ENCODE measurements at regions not wholly inside any gene's neighbourhood (a gene's known extent, or its start where the extent isn't known, plus 50 kb on each side); places are given as distances from the start of the nearest gene placed in this dataset.
"Not testable (repeated sequence)": the region's sequence is repeated elsewhere in the genome, so short reads cannot be mapped to it uniquely, and the experiment has no call there.

- H3K27me3 ChIP-seq: no peaks in the 10 kb centered on the region
- no peak for DNase-seq (ENCODE audit: low spot score)
- no peak for TF ChIP-seq CTCF (IDR thresholded peaks at IDR 0.05)
- no peaks in the 10 kb centered on the region for H3K36me3 ChIP-seq
- no peak overlapping the region for H3K4me3 ChIP-seq
- H3K9me3 ChIP-seq: no peaks in the 10 kb centered on the region
- H3K27ac ChIP-seq: no peak overlapping the region
- no peaks in the 10 kb centered on the region for H3K4me1 ChIP-seq
These were observed 75.7 kb upstream of the IRX4 start for GRCh38 chr5:1958211-1959010.

DNA sequence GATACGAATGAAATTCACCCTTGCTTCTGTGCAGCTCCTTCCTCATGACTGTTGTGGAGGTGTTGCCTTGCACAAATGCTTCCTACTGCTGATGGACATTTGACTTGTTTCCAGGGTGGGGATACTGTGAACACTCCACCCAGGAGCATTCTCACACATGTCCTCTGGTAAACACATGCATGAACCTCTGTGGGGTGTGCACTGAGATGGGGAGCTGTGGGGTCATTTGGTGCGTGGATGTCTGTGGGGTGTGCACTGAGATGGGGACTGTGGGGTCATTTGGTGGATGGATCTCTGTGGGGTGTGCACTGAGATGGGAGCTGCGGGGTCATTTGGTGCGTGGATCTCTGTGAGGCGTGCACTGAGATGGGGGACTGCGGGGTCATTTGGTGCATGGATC lies 72.9 kb upstream of the IRX4 start:
- Histone ChIP-seq H3K4me1 (no peaks in the 10 kb centered on the region), H3K27me3 (no peaks in the 10 kb centered on the region), H3K4me3 (no peak overlapping the region), H3K27ac (no peak overlapping the region), H3K9me3 (no peaks in the 10 kb centered on the region), H3K36me3 (no peaks in the 10 kb centered on the region)
- TF ChIP-seq CTCF (IDR thresholded peaks at IDR 0.05): no peak
- no peak for DNase-seq (ENCODE audit: low spot score)

DNA sequence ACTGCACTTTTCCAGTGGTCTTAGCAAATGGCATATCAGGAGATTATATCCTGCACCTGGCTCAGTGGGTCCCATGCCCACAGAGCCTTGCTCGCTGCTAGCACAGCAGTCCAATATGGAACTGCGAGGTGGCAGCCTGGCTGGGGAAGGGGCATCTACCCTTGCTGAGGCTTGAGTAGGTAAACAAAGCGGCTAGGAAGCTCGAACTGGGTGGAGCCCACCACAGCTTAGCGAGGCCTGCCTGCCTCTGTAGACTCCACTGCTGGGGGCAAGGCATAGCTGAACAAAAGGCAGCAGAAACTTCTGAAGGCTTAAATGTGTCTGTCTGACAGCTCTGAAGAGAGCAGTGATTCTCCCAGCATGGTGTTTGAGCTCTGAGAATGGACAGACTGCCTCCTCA lies 71.0 kb upstream of the IRX4 start:
- not testable (repeated sequence) for DNase-seq (ENCODE audit: low spot score); H3K9me3 ChIP-seq; H3K4me3 ChIP-seq; H3K36me3 ChIP-seq; H3K27ac ChIP-seq; H3K27me3 ChIP-seq
- H3K4me1 ChIP-seq: peaks cover 0 to 13% of the 10 kb centered on the region in 2 donors

- no peak overlapping the region for H3K27ac ChIP-seq
- no peak for DNase-seq (ENCODE audit: low spot score)
- peaks cover 0 to 24% of the 10 kb centered on the region in 2 donors for H3K4me1 ChIP-seq
- no peak overlapping the region for H3K4me3 ChIP-seq
- no peaks in the 10 kb centered on the region for H3K36me3 ChIP-seq
- no peaks in the 10 kb centered on the region for H3K27me3 ChIP-seq
- no peak for TF ChIP-seq CTCF (IDR thresholded peaks at IDR 0.05)
- no peaks in the 10 kb centered on the region for H3K9me3 ChIP-seq
These were observed 69.8 kb upstream of the IRX4 start for GRCh38 chr5:1952444-1953099.

DNA sequence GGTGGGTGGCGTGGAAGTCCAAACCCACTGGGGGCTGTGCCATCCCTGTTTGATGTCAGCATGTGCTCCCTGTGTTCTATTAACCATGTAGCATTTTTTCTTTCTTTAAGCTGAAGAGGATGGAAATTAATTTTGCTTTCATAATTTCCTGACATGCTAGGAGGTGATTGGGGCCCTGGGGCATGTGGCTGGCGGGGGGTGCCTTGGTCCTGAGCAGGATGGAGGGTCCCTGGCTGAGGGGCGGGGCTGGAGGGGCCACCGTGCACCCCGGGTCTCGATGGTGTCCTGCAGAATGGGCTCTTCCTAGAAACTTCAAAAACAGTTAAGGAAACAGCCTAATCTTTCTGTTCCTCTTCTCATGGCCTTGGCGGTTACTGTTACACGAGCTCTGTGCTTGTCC lies 69.3 kb upstream of the IRX4 start:
- Histone ChIP-seq H3K9me3 (no peaks in the 10 kb centered on the region), H3K4me1 (peaks cover 0 to 29% of the 10 kb centered on the region in 2 donors), H3K27ac (no peak overlapping the region), H3K36me3 (no peaks in the 10 kb centered on the region), H3K4me3 (no peak overlapping the region), H3K27me3 (no peaks in the 10 kb centered on the region)
- DNase-seq (ENCODE audit: low spot score): no peak
- TF ChIP-seq CTCF (IDR thresholded peaks at IDR 0.05): no peak

GRCh38 chr5:1951165-1951816 lies 68.6 kb upstream of the IRX4 start:
- no peak overlapping the region for H3K4me3 ChIP-seq
- TF ChIP-seq CTCF (IDR thresholded peaks at IDR 0.05): no peak
- H3K9me3 ChIP-seq: no peaks in the 10 kb centered on the region
- DNase-seq (ENCODE audit: low spot score): no peak
- H3K27ac ChIP-seq: no peak overlapping the region
- H3K4me1 ChIP-seq: peaks cover 0 to 31% of the 10 kb centered on the region in 2 donors
- no peaks in the 10 kb centered on the region for H3K27me3 ChIP-seq
- no peaks in the 10 kb centered on the region for H3K36me3 ChIP-seq
